Gastroesophageal sphincter (tissue), 3 donors: ENCODE measurements at regions not wholly inside any gene's neighbourhood (a gene's known extent, or its start where the extent isn't known, plus 50 kb on each side); places are given as distances from the start of the nearest gene placed in this dataset.

Source experiments
- EP300 ChIP-seq: sonication (generic); formaldehyde crosslinking; IDR thresholded peaks from one replicate; pipeline ENCODE4 v1.6.1; 2017; ENCODE audit warnings: antibody characterized with exemption, mild to moderate bottlenecking
- POLR2AphosphoS5 ChIP-seq: sonication (generic); formaldehyde crosslinking; IDR thresholded peaks from one replicate; pipeline ENCODE4 v1.6.1; 2017; ENCODE audit warnings: antibody characterized with exemption
- TF ChIP-seq, protein P1 (sequence below), 4 experiments: fragments of 200-600 bp in 2 of 4; fragments of 450-650 bp in 2 of 4; sonication (generic) in 1 of 4; IDR thresholded peaks; one replicate each; pipeline ENCODE4 v1.5.1; 2017 to 2019; ENCODE audit warnings: antibody characterized with exemption in 4 of 4, mild to moderate bottlenecking in 2 of 4, moderate library complexity in 2 of 4

DNA sequence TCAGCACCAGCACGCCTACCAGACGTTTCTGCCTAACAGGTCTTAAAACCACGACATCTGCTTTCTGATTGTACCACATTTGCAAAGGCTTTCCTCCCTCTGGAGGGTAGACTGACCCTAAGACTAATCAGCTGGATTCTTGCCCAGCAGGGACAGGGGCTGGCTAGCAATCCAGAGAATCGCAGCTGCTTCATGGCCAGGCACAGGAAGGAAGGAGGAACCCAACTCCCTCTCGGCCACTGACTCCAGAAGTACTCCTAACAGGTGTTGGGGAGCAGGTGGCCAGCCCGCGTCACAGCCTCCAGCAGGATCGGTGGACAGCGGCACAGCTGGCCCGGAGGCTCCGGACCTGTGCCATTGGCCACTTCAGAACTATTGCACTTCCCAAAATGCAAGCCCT lies 180.8 kb downstream of the NPHP4 start:
- TF ChIP-seq, protein P1, sequence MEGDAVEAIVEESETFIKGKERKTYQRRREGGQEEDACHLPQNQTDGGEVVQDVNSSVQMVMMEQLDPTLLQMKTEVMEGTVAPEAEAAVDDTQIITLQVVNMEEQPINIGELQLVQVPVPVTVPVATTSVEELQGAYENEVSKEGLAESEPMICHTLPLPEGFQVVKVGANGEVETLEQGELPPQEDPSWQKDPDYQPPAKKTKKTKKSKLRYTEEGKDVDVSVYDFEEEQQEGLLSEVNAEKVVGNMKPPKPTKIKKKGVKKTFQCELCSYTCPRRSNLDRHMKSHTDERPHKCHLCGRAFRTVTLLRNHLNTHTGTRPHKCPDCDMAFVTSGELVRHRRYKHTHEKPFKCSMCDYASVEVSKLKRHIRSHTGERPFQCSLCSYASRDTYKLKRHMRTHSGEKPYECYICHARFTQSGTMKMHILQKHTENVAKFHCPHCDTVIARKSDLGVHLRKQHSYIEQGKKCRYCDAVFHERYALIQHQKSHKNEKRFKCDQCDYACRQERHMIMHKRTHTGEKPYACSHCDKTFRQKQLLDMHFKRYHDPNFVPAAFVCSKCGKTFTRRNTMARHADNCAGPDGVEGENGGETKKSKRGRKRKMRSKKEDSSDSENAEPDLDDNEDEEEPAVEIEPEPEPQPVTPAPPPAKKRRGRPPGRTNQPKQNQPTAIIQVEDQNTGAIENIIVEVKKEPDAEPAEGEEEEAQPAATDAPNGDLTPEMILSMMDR (IDR thresholded peaks at IDR 0.05) = no peak
- TF ChIP-seq POLR2AphosphoS5 (no peak), EP300 (no peak)
